Astrocyte (in vitro differentiated cells and primary cell): ENCODE measurements at regions not wholly inside any gene's neighbourhood (a gene's known extent, or its start where the extent isn't known, plus 50 kb on each side); places are given as distances from the start of the nearest gene placed in this dataset.

ENCODE experiments used
- CTCF ChIP-seq: IDR thresholded peaks from 2 replicates; pipeline ENCODE4 v1.5.1; 2011; ENCODE audit warnings: low read depth, mild to moderate bottlenecking, inconsistent platforms, low read length, moderate library complexity; ENCODE audit not compliant: insufficient read depth
- EZH2 ChIP-seq: IDR thresholded peaks from 2 replicates; pipeline ENCODE4 v1.6.1; 2012; ENCODE audit warnings: mild to moderate bottlenecking, low read length, inconsistent platforms; ENCODE audit not compliant: insufficient read depth

- TF ChIP-seq CTCF (no peak), EZH2 (no peak)
These were observed 62.2 kb upstream of the ALCAM start for GRCh38 chr3:105304487-105304886.
